Natural killer cell (primary cell): ENCODE measurements at regions not wholly inside any gene's neighbourhood (a gene's known extent, or its start where the extent isn't known, plus 50 kb on each side); places are given as distances from the start of the nearest gene placed in this dataset.

Experiments
- ATAC-seq, 3 donors: fragments of 150-1000 bp in 2 of 3; fragments of 200-7000 bp in 1 of 3; cut with Tn5 transposase; 1 replicate in 1 of 3; 2 replicates in 2 of 3; pipeline ENCODE4 v1.10.0; 2021; ENCODE audit warnings: mild to moderate bottlenecking in 2 of 3, moderate library complexity in 2 of 3
- DNase-seq, 2 donors: peaks; one replicate each; pipeline versions ENCODE4 v3.0.0 to v3.0.0-alpha.2; 2013 to 2021; ENCODE audit warnings: mixed read lengths in 1 of 2
- H3K27ac ChIP-seq: one replicate; pipeline ENCODE4 v1.5.1; 2013; ENCODE audit warnings: mild to moderate bottlenecking, low read length
- H3K27me3 ChIP-seq: one replicate; pipeline ENCODE4 v1.6.1; 2013; ENCODE audit warnings: low read length; ENCODE audit not compliant: control insufficient read depth, insufficient read depth
- H3K36me3 ChIP-seq: one replicate; pipeline ENCODE4 v1.6.1; 2013; ENCODE audit warnings: low read length; ENCODE audit not compliant: control insufficient read depth, insufficient read depth
- H3K4me1 ChIP-seq: one replicate; pipeline ENCODE4 v1.6.1; 2013; ENCODE audit warnings: low read length; ENCODE audit not compliant: control insufficient read depth, insufficient read depth
- H3K4me3 ChIP-seq: one replicate; pipeline ENCODE4 v1.5.1; 2013; ENCODE audit warnings: low read length
- H3K9me3 ChIP-seq: one replicate; pipeline ENCODE4 v1.6.1; 2013; ENCODE audit warnings: low read length; ENCODE audit not compliant: control insufficient read depth, insufficient read depth
- H3K27ac Mint-ChIP-seq, 2 donors: one replicate each; pipeline ENCODE4 v1.8.0; 2022; ENCODE audit warnings: mild to moderate bottlenecking in 2 of 2, mixed read lengths in 2 of 2, moderate library complexity in 1 of 2
- H3K27me3 Mint-ChIP-seq, 2 donors: one replicate each; pipeline ENCODE4 v1.8.0; 2022; ENCODE audit warnings: low read depth in 2 of 2, mixed read lengths in 2 of 2
- H3K36me3 Mint-ChIP-seq: one replicate; pipeline ENCODE4 v1.8.0; 2022; ENCODE audit warnings: mixed read lengths
- H3K4me1 Mint-ChIP-seq, 2 donors: one replicate each; pipeline ENCODE4 v1.8.0; 2022; ENCODE audit warnings: mixed read lengths in 2 of 2
- H3K4me3 Mint-ChIP-seq: one replicate; pipeline ENCODE4 v1.8.0; 2022; ENCODE audit warnings: mild to moderate bottlenecking, moderate library complexity, mixed read lengths
- H3K9me3 Mint-ChIP-seq, 2 donors: one replicate each; pipeline ENCODE4 v1.8.0; 2022; ENCODE audit warnings: mixed read lengths in 2 of 2
- CTCF ChIP-seq: fragments of 200-600 bp; IDR thresholded peaks from one replicate; pipeline ENCODE4 v1.8.0; 2022; ENCODE audit warnings: antibody characterized with exemption
- WGBS: methylation state at CpG from one replicate; pipeline ENCODE4 v1.1.7; 2013; ENCODE audit warnings: missing lambda C conversion rate; ENCODE audit not compliant: insufficient coverage; 5-methylcytosine and 5-hydroxymethylcytosine counted together
- intact Hi-C: fragments of 100-400 bp; cut with micrococcal nuclease; formaldehyde crosslinking; loops from one replicate; pipeline ENCODE4 v1.14.2; 2022

- intact Hi-C loops: no loop called here
- no peaks in the 10 kb centered on the region for H3K9me3 Mint-ChIP-seq
These were observed 63.9 kb upstream of the SOD3 start for GRCh38 chr4:24731448-24731847.

GRCh38 chr4:24734511-24734910 lies 60.9 kb upstream of the SOD3 start:
- intact Hi-C loops: no loop called here
- ATAC-seq (no peak), DNase-seq (no peak)
- H3K4me1 Mint-ChIP-seq: no peaks in the 10 kb centered on the region
- H3K27ac Mint-ChIP-seq: no peak overlapping the region
- Histone ChIP-seq H3K4me1 (no peaks in the 10 kb centered on the region), H3K36me3 (no peaks in the 10 kb centered on the region), H3K9me3 (no peaks in the 10 kb centered on the region), H3K27me3 (no peaks in the 10 kb centered on the region), H3K27ac (no peak overlapping the region), H3K4me3 (no peak overlapping the region)
- WGBS: 100% methylated on average over 1 of the region's 1 CpG
- no peaks in the 10 kb centered on the region for H3K36me3 Mint-ChIP-seq
- peaks cover 0 to 3% of the 10 kb centered on the region in 2 donors for H3K27me3 Mint-ChIP-seq
- no peak for TF ChIP-seq CTCF
- H3K4me3 Mint-ChIP-seq: no peak overlapping the region
- H3K9me3 Mint-ChIP-seq: peaks cover 2 to 5% of the 10 kb centered on the region in 2 donors

More at GRCh38 chr4:24731448-24731847, 63.9 kb upstream of the SOD3 start:
- no peaks in the 10 kb centered on the region for H3K9me3 ChIP-seq
- ATAC-seq (no peak), DNase-seq (no peak)
- Mint-ChIP-seq H3K36me3 (no peaks in the 10 kb centered on the region), H3K27ac (no peak overlapping the region), H3K4me3 (no peak overlapping the region), H3K4me1 (no peaks in the 10 kb centered on the region), H3K27me3 (peaks cover 0 to 3% of the 10 kb centered on the region in 2 donors)
- H3K4me3 ChIP-seq: no peak overlapping the region
- H3K36me3 ChIP-seq: no peaks in the 10 kb centered on the region
- 78% methylated on average over 2 of the region's 2 CpGs for WGBS
- no peaks in the 10 kb centered on the region for H3K4me1 ChIP-seq
- no peak for TF ChIP-seq CTCF
- no peaks in the 10 kb centered on the region for H3K27me3 ChIP-seq
- no peak overlapping the region for H3K27ac ChIP-seq

GRCh38 chr4:24736066-24736465 lies 59.3 kb upstream of the SOD3 start:
- Mint-ChIP-seq H3K27me3 (peaks cover under 1 to 4% of the 10 kb centered on the region in 2 donors), H3K9me3 (peaks cover 2 to 5% of the 10 kb centered on the region in 2 donors), H3K4me3 (no peak overlapping the region), H3K27ac (no peak overlapping the region), H3K4me1 (no peaks in the 10 kb centered on the region), H3K36me3 (no peaks in the 10 kb centered on the region)
- H3K27me3 ChIP-seq: no peaks in the 10 kb centered on the region
- intact Hi-C loops: no loop called here
- ATAC-seq (no peak), DNase-seq (no peak)
- no peaks in the 10 kb centered on the region for H3K36me3 ChIP-seq
- WGBS: 67% methylated on average over 5 of the region's 5 CpGs
- TF ChIP-seq CTCF: no peak
- no peaks in the 10 kb centered on the region for H3K4me1 ChIP-seq
- H3K4me3 ChIP-seq: no peak overlapping the region
- H3K9me3 ChIP-seq: no peaks in the 10 kb centered on the region
- H3K27ac ChIP-seq: no peak overlapping the region

- Mint-ChIP-seq H3K27ac (no peak overlapping the region), H3K4me1 (no peaks in the 10 kb centered on the region), H3K9me3 (peaks cover 2 to 4% of the 10 kb centered on the region in 2 donors), H3K27me3 (peaks cover 2 to 5% of the 10 kb centered on the region in 2 donors), H3K36me3 (no peaks in the 10 kb centered on the region), H3K4me3 (no peak overlapping the region)
- intact Hi-C loops: no loop called here
- Histone ChIP-seq H3K27me3 (no peaks in the 10 kb centered on the region), H3K9me3 (no peaks in the 10 kb centered on the region), H3K4me1 (no peaks in the 10 kb centered on the region), H3K27ac (no peak overlapping the region), H3K4me3 (no peak overlapping the region), H3K36me3 (no peaks in the 10 kb centered on the region)
- TF ChIP-seq CTCF: no peak
- DNase-seq (no peak), ATAC-seq (no peak)
- WGBS: 86% methylated on average over 5 of the region's 5 CpGs
These were observed 53.5 kb upstream of the SOD3 start for GRCh38 chr4:24741910-24742309.
